CD4-positive, alpha-beta T cell treated with Interleukin-2 at 100 ng/mL for 4 hours (primary cell): ENCODE measurements at regions not wholly inside any gene's neighbourhood (a gene's known extent, or its start where the extent isn't known, plus 50 kb on each side); places are given as distances from the start of the nearest gene placed in this dataset.
"Not testable (repeated sequence)": the region's sequence is repeated elsewhere in the genome, so short reads cannot be mapped to it uniquely, and the experiment has no call there.

ENCODE experiments used
- DNase-seq: peaks from one replicate; pipeline ENCODE4 v3.0.0-alpha.2; 2020; ENCODE audit warnings: low spot score

DNA sequence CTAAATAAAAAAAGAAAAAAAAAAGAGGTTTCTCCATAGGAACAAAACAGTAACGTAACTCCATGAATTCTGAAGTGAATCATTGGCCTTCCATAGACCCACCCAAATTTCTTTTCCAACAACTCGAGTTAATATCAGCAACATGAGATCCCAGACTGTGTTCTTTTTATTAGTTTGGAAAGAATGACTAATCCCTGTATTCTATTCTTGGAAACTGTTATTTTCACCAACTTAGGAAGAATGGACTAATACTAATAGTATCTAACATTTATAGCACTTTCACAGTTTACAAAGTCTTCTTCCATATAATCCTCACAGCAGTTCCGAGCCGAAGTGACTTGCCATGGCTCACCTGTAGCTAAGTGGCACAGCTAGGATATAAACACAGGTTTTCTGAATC, 72.7 kb upstream of the SLC4A7 start:
- no peak for DNase-seq

DNA sequence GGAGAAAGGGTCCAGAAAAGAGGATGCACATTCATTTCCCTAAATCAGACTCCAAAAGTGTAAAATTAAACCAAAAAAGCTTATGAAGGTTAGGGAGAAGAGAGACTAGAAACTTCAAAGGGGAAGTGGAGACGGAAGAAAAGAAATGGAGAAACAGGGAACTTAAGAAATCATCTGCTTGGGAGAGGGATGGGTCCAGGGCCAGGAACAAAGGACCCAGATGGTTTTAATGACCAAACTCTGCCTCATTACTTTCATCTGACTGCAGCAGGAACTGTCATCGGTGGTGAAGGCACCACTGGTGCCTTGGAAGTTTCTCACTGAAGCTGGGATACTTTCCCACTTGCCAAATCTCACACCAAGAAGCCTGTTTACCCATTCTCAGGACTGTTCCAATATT, 70.5 kb upstream of the SLC4A7 start:
- no peak for DNase-seq

DNA sequence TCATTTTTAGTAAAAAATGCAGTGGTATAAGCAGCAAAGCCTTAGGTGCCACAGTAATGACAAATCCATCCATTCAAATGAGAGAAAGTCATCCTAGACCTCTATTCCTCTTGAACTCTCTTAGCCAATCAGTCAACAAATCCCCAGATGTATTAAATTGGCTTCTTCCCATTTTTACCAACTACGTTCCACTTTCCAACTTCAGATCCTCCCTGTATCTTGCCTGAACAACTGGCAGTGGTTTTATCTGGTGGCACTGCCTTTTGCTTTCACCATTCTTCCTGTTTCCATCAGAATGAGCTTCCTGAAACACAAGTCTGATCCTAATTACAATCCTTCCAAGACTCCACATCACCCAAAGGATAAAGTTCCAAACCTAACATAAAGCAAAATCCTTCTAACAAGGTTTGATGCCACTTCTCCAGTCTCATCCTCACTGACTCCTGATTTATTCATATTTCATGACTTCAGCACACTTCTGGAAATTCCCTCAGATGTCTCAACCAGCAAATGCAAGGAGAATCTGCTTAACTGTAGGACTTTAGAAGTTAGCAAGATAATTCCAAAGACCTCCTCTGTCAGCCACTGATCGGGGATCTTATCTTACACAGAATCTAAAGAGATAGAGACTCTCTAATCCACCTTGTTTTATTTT, 69.8 kb upstream of the SLC4A7 start:
- no peak for DNase-seq

DNA sequence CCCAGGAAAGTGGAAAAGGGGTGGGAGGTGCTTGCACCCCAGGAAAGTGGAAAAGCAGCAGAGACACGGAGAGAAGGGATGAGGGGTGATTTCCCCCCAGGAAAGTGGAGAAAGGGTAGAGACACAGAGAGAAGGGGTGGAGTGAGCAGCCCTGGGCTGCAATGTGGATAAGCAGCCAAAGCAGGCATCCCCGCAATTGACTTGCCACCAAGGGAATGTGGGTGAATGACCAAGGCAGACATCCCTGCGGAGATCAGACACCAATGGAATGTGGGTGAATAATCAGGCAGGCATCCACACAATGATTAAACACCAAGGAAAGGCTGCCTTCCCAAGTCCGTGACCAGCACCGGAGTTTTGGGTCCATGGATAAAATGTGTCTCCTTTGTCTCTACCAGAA, 68.5 kb upstream of the SLC4A7 start:
- not testable (repeated sequence) for DNase-seq

DNA sequence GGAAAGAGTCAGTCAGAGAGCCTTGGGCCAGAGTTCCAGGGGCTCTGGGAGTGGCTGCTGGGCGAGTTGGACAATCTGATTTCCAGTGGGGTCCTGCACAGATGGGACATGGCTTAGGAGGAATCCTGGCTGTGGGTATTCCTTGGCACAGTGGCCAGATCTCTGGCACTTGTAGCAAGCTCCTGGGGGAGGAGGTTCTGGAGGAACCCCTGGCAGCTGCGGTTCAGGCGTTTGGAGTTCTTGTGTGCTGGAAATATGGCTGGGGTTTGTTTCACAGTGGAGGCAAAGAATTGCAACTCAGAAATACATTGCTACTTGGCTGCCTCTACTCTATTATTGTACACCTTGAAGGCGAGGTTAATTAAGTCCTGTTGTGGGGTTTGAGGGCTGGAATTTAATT, 67.2 kb upstream of the SLC4A7 start:
- DNase-seq, result not testable (repeated sequence)

DNA sequence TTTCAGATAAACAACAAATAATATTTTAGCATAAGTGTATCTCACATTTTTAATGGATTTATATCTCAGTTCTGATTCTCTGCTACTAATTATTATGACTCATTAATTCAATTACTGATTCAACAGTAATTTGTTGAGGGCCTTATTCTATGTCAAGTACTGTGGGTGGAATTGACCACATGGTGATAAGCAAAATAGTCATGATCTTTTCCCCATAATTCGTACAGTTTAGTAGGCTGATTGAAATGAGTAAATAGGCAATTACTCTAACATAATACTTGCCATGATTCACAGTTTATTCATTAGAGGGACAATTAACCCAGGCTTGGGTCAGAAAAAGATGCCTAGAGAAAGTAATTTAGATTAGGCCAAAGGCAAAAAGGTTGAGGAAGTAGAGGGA, 60.9 kb upstream of the SLC4A7 start:
- DNase-seq, result no peak

DNA sequence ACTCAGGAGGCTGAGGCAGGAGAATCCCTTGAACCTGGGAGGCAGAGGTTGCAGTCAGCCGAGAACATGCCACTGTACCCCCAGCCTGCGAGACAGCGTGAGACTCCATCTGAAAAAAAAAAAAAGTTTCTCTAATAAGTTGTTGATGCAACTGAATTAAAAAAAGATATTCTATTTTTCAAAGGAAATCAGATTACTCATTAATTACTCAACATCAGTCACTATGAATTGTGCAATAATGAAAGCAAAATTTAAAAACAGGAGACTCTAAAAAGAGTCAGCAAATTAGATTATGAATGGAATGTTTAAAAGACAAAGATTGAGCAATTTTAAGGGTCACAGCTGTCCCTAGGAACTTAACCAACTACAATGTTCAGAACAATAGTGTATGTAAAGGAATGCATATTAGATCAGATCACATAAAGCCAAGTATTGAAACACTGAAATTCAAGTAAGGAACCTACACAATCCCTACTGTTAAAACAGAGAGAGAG, 60.2 kb upstream of the SLC4A7 start:
- DNase-seq, result no peak

DNA sequence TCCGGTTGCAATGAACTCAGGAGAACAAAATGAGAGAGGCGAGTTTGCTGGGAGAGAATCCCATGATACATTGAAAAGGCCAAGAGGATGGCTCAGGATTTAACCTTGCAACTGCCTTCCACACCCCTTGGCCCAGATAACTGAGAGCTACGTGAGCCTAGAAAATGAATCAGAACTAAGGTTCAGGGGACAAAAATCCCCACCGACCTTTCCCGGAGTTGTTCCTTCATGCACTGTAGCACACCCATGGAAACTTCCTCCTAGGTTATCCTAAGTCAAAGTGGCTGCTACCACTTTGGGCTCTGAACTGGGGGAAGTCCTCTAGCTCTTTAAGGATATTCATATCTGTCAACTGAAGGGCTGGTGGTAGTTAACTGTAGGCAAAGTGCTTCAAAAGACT, 58.3 kb upstream of the SLC4A7 start:
- no peak for DNase-seq

DNA sequence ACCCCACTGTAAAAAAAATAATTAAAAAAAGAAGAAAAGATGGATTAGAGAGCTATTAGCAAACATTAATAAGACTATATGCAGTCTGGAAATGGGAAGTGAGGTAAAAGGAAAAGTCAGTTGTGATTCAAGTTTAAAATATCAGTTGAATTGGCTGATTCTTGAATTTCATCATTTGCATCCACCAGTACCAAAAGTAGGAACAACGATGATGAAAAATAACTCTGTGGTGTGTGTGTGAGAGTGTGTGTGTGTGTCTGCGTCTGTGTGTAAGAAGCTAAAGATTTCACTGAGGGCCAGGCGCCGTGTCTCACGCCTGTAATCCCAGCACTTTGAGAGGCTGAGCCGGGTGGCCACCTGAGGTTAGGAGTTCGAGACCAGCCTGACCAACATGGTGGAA, 56.0 kb upstream of the SLC4A7 start:
- DNase-seq, result no peak

DNA sequence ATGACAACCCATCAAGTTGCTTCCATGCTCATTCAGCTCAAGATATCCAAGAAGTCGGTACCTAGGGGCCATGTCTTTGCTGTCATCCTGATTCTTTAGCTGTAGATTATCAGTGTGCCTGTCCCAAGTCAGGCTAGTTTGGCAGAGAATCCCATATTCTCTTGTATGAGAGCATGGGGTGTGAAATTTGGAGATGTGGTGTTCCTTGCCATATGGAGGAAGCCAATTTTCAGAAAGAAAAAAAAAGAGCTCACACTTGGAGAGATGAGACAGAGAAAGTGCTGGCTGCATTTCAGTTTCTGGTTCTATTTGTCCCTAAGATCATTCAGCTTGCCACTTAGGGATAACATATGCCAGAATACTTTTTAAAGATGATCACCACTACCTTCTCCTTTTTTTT, 52.3 kb upstream of the SLC4A7 start:
- no peak for DNase-seq

DNA sequence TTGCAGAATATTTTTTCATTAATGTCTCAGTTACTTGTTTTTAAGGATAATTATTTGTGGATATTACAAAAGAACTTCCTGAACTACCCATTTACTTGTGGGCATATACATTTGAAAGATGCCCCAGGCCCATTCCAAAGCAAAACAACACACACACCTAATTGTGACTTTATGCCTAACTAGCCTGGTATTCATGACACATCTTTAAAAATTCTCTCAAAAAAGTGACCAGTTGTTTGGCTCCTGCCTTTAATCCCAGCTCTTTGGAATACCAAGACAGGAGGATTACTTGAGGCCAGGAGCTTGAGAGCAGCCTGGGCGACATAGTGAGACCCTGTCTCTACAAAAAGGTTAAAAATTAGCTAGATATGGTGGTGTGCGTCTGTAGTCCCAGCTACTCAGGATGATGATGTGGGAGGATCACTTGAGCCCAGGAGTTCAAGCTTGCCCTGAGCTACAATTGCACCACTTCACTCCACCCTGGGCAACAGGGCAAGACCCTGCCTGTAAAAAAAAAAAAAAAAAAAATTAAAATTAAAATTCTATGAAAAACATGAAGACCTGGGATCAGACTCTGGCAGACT, 51.7 kb upstream of the SLC4A7 start:
- DNase-seq, result no peak

DNA sequence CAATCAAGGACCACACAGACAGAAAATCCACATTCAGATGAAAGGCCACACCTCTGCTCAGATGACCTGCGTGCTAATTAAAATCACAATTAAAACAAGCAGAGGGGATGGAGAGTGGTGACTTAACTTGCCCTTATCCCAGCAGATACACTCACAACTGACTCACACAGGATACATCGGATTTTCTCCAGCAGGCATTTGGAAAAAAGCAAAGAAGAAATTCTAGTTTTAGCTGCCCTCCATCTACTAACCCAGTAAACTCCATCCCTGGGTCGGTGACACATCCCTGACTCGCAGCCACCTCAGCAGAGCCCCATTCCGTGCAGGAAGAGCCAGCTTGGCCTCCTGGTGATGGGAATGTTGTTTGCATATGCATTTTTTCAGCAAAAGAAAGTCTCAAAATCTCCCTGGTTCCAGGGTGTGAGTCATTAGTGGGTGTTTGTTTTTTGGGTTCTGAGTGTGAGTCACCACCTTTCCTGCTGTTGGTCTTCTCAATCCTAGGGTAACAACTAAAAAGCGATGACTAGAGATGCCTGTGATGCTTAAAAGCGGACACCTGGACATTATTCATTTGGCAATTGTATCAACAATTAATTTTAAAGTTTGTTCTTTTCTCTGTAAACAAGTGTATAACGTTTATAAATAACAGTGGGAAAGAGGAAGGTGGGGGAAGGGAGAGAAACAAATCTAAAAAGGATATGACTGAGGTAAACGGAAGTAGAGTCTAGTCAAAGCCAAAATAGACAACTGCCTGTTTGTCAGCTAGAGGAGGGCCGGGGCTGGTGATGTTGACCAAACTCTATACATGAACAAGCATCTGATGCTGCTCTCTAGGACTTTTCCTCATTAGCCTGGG, 49.8 kb upstream of the SLC4A7 start:
- peak; percentile 76 for DNase-seq
